SKM-1 (cell line): ENCODE measurements at regions not wholly inside any gene's neighbourhood (a gene's known extent, or its start where the extent isn't known, plus 50 kb on each side); places are given as distances from the start of the nearest gene placed in this dataset.
"Not testable (repeated sequence)": the region's sequence is repeated elsewhere in the genome, so short reads cannot be mapped to it uniquely, and the experiment has no call there.

Experiments used
- DNase-seq: peaks from one replicate; lab custom pipeline; 2025; ENCODE audit not compliant: unreplicated experiment; lab: John Stamatoyannopoulos, UW

DNA sequence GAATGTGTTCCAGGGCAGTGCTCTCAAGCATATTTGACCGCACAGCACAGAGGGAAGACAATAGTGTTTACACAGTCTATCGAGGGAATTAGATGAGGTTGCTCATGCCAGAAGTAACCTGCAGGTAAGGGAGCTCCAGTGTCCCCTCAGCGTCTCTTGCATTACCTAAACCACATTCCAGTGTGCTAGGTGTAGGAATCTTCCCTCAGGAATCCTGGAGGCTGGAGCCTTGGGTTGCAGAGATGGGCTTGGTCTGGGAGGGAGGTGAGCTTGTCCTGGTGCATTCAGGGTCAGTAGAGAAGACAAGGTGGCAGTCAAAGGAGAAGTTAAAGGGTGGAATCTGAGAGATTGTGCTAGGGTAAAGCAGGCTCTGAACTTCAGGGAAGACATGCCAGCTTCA is 56.3 kb downstream of the SOX14 start:
- no peak for DNase-seq

DNA sequence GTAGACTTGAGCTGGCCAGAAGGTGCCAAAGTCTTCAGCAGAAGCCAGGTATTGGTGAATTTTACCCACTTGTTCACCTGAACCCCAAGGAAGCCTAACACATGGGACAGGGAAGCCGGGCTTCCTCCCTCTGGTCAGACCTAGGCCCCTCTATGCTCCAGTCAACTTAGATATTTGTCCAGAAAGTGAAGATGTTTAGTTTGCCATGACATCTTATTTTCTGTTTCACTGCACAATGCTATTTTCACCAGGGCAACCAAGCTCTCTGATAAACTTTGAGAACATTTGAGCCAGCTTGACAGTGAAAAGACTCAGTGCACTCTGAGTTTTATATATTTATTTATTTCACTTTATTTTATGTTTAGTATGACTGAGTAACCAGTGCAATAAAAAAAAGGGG is 71.0 kb downstream of the SOX14 start:
- DNase-seq, result no peak

DNA sequence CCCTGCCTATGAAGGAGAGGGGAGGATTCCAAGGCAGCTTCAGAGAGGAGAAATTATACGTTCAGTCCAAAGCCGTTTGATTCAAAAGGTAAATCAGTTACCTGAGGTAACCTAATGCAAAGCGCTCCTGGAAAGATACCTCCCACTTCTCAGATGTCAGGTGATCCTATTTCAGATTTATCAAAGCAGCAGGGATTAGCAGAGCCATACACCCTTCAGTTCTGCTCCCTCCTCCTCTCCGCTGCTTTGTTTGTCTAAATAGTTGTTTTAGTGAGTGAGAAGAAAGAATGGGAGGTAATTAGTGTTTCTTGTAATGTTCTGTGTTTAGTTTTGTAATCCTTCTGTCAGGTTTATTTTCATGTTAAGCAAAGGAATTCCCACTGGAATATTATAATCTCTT is 81.1 kb downstream of the SOX14 start:
- no peak for DNase-seq

DNA sequence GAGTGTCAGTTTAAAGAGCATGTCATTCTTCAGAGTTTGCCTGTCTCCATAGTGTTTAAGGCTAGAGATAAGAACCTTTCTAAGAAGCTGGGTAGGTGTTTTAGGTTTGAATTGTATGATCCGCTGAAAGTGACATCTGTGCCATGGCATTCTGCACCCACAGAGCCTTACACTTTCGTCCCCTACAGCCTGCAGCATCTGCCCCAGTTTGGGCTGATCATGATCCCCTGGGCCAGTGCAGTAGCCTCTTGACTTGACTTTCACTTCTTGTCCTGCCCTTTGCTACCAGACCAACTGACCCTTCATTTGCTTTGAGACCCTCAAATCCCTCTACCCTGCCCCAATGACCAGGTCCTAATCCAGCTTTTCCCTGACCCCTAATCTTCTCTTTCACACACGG is 81.6 kb downstream of the SOX14 start:
- DNase-seq, result no peak

DNA sequence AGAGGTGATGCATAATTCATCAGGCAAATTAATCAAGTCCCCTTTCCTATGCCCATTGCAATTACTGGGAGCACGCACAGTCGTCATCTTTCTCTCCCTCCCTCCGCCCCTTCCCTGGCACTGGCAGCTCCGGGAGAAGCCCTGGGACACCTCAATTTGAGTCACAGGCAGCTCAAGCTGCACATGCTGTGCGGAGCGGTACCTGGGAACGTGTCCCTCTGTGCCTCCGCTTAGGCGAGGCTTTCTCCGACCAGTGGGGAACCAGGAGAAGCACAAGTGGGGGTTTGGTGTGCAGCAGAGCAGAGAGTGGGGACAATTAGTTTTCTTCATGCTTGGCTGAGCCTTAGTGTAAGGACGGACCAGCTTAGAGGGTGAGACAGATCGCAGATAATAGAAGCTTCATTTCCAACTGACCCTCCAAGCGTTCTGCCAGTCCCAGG is 88.3 kb downstream of the SOX14 start:
- no peak for DNase-seq

DNA sequence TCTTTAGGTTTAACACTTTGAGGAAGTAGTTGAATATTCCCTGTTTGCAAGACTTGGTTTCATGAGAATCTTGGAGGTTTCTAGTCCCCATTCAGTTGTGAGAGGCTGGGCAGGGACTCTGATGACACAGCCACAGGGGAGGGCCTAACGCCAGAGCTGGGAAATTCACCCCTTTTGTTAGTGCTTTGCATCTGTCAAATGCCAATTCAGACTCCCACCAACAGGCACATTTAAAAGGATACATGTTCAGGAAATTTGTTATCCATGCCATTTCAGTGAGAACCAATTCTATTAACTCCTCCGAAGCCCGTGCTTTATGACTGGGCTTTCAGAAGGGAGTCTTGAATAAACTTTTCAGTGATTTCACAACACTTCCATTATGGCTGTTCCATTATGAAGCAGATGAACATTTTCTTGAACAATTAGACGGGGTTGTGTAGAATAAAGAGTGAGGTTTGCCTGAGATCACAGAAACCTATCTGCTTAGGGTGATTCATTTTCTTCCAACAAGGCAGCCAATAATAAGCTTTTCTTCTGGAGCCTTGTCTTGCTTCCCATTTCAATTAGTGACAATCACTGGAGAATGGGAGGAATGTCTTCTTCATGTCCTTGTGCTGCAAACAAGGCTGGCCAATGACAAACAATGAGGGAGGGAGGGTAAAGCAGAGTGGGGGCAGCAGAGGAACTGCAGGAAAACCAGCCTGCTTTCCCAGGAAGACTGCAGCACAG is 90.6 kb downstream of the SOX14 start:
- DNase-seq, result no peak

DNA sequence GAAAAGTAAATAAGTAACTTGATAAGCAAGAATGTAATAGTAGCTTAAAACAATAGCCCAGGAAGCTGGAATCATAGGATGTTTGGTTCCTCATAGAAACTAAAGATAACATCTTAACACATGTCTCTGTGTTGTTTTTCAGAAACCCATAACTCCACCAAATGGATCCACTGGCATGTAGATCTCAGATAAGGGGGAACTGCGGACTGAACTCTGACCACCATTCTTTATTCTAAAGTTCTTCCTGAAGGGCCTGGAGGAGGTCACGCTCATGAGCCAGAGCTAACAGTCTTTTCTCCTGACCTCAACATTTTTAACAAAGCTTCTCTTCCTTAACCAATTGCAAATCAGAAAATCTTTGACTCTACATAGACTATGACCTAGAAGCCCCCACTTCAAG is 101.9 kb downstream of the SOX14 start:
- DNase-seq, result no peak

DNA sequence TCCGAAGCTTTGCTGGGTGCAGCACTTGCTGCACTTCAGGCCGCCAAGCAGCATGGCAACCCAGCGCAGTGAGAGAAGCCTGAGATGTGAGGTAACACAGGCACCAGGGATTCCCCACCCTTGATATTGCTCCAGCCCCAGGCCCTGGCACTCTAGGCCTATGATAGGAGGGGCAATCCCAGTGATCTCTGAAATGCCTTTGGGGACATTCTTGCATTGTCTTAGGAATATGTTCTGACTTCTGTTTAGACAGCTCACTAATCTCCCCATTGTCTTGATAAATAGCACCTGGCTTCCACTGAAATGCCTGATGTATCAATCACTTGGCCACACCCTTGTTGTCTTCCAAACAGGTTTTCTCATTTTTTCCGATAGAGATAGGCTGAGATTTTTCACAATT is 102.8 kb downstream of the SOX14 start:
- DNase-seq, result no peak

DNA sequence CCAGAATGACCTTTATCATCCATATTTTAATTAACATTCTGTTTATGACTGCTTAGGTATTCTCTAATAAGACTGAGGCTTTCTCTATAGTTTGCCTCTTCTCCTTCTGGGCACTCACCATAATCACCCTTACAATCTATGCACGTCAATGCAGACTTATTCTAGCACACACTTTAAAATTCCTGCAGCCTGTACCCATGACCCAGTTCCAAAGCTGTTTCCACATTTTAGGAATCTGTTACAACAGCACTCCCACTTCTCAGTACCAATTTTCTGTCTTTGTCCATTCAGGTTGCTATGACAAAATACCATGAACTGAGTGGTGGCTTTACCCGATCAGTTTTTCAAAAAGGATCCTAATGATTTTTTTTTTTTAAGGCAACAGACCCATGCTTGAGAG is 103.5 kb downstream of the SOX14 start:
- no peak for DNase-seq

DNA sequence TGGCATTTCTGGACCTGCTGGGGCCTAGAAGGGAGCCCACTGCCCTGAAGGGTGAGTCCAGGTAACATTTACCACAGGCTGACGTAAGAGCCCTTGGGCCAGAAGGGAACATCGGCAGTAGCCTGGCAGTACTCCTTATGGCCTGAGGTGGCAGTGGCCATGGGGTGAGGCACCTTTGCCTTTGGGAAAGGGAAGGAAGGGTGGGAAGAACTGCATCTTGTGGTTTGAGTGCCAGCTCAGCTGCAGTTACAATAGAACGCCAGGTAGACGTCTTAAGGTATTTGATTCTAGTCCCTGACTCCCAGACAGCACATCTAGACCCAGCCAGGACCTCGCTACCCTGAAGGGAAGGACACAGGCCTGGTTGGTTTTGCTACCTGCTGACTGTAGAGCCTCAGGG is 104.9 kb downstream of the SOX14 start:
- no peak for DNase-seq

DNA sequence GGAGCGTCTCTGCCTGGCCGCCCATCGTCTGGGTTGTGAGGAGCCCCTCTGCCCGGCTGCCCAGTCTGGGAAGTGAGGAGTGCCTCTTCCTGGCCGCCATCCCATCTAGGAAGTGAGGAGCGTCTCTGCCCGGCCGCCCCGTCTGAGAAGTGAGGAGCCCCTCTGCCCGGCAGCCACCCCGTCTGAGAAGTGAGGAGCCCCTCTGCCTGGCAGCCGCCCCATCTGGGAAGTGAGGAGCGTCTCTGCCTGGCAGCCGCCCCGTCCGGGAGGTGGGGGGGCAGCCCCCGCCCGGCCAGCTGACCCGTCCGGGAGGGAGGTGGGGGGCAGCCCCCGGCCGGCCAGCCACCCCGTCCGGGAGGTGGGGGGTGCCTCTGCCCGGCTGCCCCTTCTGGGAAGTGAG is 108.5 kb downstream of the SOX14 start:
- not testable (repeated sequence) for DNase-seq

DNA sequence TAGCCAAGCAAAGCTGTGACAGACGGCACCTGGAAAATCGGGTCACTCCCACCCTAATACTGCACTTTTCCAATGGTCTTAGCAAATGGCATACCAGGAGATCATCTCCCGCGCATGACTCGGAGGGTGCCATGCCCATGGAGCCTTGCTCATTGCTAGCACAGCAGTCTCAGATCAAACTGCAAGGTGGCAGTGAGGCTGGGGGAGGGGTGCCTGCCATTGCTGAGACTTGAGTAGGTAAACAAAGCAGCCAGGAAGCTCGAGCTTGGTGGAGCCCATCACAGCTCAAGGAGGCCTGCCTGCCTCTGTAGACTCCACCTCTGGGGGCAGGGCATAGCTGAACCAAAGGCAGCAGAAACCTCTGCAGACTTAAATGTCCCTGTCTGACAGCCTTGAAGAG is 113.1 kb upstream of the CLDN18 start:
- not testable (repeated sequence) for DNase-seq

DNA sequence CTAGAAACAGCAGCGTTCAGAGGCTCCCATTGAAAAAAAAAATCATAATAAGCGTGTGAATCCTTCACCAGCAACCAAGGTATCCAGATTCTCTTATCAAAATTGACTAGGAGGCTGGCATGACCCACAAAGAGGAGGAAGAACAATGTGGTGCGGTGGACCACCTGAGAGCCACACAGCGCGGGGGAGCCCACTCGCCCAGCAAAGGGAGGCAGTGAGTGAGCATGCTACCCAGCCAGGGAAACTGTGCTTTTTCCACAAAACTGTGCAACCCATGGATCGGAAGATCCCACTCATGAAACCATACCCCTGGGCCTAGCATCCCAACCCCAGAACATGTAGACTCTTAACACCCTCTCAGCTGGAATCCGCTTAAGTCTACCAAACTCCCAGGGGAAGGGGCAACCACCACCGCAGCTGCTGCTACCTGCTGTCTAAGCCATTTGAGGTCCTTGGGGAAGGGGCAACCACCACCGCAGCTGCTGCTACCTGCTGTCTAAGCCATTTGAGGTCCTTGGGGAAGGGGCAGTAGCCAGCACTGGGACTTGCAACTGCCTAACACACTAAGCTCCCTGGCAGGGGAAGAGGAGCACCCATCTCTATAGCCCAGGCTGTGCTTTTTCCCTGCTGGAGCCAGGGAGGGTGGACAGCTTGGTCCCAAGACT is 102.8 kb upstream of the CLDN18 start:
- no peak for DNase-seq

DNA sequence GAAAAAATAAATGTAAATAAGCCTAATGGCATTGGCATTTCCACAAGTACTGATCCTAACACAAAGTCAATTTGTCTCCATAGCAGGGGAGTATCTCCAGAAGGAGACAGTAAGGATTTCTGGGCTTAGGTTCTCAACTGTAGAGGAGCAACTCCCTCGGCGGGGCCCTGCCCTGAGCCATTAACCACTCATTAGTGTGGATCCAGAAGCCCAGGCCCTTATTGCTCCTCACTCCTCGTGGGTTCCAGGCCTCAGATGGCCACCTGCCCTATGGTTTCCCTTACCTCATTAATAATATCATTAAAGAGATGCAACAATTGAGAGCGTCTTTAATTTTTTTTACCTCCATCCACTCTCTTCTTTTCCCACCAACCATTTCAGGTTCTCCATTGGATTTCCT is 85.3 kb upstream of the CLDN18 start:
- DNase-seq, result no peak

DNA sequence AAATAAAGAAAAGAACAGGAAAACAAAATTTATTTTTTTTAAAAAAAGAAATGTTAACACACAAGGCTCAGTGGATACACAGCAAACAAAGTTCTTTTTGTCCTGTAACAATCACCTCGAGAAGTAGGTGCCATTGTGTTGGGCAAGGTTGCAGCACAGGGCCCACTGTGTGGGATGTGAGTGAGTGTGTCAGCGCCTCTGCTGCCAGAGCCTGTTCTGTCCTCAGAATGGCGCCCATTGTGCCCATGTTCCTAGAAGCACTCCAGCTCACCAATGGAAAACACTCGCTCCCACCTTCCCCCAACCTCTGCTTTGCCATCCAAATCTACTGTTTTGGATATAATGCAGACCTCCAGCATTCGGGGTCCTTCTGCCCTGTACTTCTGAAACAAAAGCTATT is 84.9 kb upstream of the CLDN18 start:
- DNase-seq, result no peak

DNA sequence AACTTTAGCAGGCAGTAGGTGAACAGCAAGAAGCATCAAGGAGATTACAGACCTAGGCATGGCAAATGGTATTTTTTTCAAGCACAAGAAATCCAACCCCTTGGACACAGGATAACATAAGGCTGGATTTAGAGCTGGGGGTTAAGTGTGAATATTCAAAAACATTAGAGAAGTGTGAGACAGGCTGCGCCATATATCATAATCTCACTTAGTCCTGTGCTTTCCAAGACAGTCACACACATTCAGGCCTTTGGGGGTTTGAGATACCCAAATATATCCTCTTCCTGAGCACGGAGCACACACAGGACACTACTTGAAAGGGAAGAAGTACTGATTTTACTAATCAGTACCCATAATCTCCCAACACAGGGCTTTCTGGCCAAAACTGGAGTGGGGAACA is 83.0 kb upstream of the CLDN18 start:
- DNase-seq, result no peak

DNA sequence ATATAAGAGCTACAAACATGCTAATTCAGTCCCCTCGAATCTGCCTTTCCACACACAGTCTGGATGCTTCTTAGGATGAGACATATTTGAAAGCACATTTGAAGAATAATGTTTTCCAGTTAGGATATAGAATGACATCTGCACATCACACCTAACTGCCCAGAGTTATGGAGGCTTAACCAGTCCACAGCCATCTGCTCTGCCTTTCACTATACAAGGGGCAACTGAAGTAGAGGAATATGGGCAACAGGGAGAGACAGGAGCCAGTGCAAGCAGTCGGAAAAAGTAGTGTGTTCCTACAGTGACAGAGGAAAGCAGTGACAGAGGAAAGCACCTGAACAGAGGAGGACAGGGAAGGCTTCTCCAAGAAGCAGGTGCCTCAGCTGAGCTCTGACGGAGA is 79.0 kb upstream of the CLDN18 start:
- no peak for DNase-seq

DNA sequence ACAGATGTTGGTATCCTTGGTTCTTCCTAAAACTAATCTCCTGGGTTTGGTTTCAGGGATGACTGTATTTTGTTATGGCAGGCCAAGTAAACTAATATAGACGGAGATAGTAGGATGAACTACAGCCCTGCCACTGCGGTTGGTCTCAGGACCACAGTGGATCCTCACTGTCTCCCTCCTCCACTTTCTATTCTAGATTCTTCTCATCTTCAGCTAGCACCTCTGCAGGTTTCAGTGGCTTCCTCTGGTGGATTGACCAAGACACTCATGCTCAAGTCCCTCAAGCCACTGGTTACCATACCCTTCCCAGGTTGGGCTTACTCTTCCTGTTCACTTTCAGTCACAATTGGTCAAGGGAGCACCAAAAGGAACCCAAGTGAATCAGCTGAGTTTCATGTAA is 71.1 kb upstream of the CLDN18 start:
- DNase-seq, result no peak

DNA sequence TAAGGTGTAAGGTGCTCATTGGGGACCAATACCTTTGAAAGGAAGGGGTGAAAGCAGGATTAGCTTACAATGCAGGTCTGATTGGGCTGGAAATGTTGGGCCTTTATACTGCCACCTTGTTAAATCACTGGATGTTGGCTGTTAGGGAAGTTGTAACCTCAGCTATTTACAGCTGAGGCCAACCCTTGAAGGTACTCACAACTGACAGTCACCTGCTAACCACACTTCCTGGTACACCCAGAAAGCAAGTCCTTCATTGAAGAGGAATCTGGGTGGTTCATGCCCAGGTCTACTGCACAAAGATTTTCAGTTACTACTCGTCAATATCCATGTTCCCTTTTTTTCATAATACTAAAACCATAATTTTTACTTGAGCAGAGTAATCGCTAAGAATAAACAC is 65.4 kb upstream of the CLDN18 start:
- DNase-seq, result no peak

DNA sequence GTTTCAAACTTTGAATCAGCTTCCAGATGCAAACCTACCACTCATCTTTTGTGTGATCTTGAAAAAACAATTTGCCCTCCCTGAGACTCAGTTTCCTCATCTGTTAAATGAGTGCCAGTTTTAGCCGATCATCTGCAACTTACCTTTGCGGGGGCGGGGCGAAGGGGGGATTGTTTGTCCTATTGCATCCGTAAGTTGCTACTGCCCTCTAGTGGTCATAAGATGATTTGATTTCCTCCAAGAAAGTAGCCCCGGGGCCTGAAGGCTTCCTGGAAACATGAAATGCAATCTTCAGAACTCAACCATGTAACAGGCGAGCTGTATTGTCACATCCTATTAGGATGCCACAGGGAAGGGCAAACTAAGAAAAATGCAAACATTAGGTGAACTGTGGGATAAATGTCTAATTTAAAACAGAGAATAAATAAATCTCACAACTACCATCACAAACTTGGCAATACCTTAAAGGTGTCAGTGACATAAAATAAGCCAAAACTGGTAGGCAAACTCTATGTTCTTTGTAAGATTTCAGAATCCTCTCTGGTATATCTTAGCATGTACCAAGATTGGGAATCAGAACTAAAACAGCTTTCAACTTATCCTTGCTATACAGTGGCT is 63.5 kb upstream of the CLDN18 start:
- DNase-seq, result peak; percentile 30

DNA sequence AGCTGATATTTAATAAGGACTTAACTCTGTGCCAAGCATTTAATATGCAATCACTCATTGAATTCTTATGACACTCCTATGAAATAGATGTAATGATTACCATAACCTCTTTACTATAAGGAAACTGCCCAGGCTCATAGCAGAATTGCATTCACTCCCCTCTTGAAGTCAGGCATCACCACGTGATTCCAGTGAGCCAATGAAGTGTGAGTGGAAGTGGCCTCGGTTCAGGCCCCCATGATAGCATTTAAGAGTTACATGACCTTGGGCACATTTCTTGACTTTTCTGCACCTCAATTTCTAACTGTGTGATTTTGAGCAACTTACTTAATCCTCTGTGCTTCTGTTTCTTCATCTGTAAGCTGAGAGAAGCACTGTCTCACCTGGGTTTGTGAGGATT is 62.8 kb upstream of the CLDN18 start:
- no peak for DNase-seq

DNA sequence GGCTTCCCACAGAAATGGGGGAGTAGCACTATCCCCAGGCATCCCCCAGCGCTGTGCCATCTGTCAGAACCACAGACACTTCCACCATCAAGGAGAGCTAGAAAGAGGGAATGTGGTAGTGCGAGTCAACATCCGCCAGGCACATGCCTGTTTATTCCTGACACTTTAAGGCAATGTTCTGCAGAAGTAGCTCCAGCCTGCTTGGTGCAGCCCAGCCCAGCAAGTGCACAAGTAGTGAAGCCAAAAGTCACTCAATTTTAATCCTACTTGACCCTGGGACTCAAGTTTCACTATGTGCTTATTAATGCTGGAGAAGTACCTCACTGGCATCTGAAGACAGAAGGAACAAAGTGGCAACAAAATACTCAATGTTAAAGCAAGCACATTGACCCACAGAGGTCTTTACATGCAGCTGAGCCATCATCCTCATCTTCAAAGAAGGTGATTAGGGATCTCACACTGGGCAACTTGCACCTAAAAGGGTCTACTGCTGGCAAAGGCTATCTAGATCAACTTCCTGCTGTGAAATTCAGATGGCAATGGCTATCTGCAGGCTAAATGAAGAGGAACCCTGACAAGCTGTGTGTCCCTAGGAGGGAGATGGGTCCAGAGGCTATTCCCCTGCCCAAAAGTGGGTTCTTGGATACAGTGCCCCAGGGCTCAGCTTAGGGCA is 61.4 kb upstream of the CLDN18 start:
- DNase-seq, result no peak
